Gastroesophageal sphincter (tissue), 3 donors: ENCODE measurements at regions not wholly inside any gene's neighbourhood (a gene's known extent, or its start where the extent isn't known, plus 50 kb on each side); places are given as distances from the start of the nearest gene placed in this dataset.

Experiments used
- EP300 ChIP-seq: sonication (generic); formaldehyde crosslinking; IDR thresholded peaks from one replicate; pipeline ENCODE4 v1.6.1; 2017; ENCODE audit warnings: antibody characterized with exemption, mild to moderate bottlenecking
- POLR2A ChIP-seq, 2 donors: fragments of 450-650 bp; IDR thresholded peaks; one replicate each; pipeline ENCODE4 v1.6.1; 2017; ENCODE audit warnings: antibody characterized with exemption in 2 of 2, mild to moderate bottlenecking in 2 of 2, moderate library complexity in 1 of 2
- POLR2AphosphoS5 ChIP-seq: sonication (generic); formaldehyde crosslinking; IDR thresholded peaks from one replicate; pipeline ENCODE4 v1.6.1; 2017; ENCODE audit warnings: antibody characterized with exemption
- TF ChIP-seq, protein P1 (sequence below), 4 experiments: fragments of 200-600 bp in 2 of 4; fragments of 450-650 bp in 2 of 4; sonication (generic) in 1 of 4; IDR thresholded peaks; one replicate each; pipeline ENCODE4 v1.5.1; 2017 to 2019; ENCODE audit warnings: antibody characterized with exemption in 4 of 4, mild to moderate bottlenecking in 2 of 4, moderate library complexity in 2 of 4

- TF ChIP-seq, protein P1, sequence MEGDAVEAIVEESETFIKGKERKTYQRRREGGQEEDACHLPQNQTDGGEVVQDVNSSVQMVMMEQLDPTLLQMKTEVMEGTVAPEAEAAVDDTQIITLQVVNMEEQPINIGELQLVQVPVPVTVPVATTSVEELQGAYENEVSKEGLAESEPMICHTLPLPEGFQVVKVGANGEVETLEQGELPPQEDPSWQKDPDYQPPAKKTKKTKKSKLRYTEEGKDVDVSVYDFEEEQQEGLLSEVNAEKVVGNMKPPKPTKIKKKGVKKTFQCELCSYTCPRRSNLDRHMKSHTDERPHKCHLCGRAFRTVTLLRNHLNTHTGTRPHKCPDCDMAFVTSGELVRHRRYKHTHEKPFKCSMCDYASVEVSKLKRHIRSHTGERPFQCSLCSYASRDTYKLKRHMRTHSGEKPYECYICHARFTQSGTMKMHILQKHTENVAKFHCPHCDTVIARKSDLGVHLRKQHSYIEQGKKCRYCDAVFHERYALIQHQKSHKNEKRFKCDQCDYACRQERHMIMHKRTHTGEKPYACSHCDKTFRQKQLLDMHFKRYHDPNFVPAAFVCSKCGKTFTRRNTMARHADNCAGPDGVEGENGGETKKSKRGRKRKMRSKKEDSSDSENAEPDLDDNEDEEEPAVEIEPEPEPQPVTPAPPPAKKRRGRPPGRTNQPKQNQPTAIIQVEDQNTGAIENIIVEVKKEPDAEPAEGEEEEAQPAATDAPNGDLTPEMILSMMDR (IDR thresholded peaks at IDR 0.05), result no peak
- TF ChIP-seq POLR2A (IDR thresholded peaks at IDR 0.05) (no peak), EP300 (no peak), POLR2AphosphoS5 (no peak)
These were observed 140.8 kb upstream of the NBPF11 start for GRCh38 chr1:148292915-148293314.
